ENCODE measurements at regions not wholly inside any gene's neighbourhood (a gene's known extent, or its start where the extent isn't known, plus 50 kb on each side); places are given as distances from the start of the nearest gene placed in this dataset.

GRCh38 chr11:30120045-30120589, 103.3 kb upstream of the KCNA4 start:
- Histone ChIP-seq H3K27ac (ENCODE audit: low read depth, low read length) (no peak overlapping the region), H3K4me3 (replicated peaks in 1 of 2; ENCODE audit: low read depth in 1 of 2, low read length in 2 of 2) (no peak overlapping the region), H3K9me2 (ENCODE audit: insufficient read depth) (no peaks in the 10 kb centered on the region), H2AFZ (ENCODE audit: low read depth, low read length, poor library complexity, severe bottlenecking) (no peak overlapping the region), H3K4me2 (ENCODE audit: low read length) (no peak overlapping the region), H4K20me1 (ENCODE audit: insufficient read depth) (no peaks in the 10 kb centered on the region), H3K27me3 (ENCODE audit: insufficient read depth, low read length) (no peaks in the 10 kb centered on the region), H3K9me3 (ENCODE audit: control insufficient read depth in 1 of 2, insufficient read depth in 1 of 2, low read depth in 1 of 2, low read length in 2 of 2) (no peaks in the 10 kb centered on the region), H3K4me1 (ENCODE audit: control insufficient read depth in 1 of 2, insufficient read depth in 2 of 2, low read length in 2 of 2) (no peaks in the 10 kb centered on the region), H3K79me2 (ENCODE audit: insufficient read depth, low read length) (no peaks in the 10 kb centered on the region), H3K36me3 (ENCODE audit: control insufficient read depth in 1 of 2, insufficient read depth in 2 of 2, low read length in 2 of 2) (no peaks in the 10 kb centered on the region), H3K9ac (ENCODE audit: low read length) (no peak overlapping the region)
- ChIA-PET CTCF (no interaction called here), POLR2A (no interaction called here), RAD21 (ENCODE audit: low non-redundant PET in 1 of 2, low total read pairs in 2 of 2, uncharacterized antibody in 2 of 2, unreplicated experiment in 2 of 2) (no interaction called here)
- intact Hi-C loops (cut with micrococcal nuclease), result loop anchor here (10.0 kb wide), 1 partner anchor 195 kb away; no protein-coding TSS in a partner anchor
- BruUV-seq (replicated peaks), result no TSS peak
- TF ChIP-seq SRF (IDR thresholded peaks at IDR 0.05; ENCODE audit: low read depth), result no peak
- no peak for TF ChIP-seq REST (IDR thresholded peaks at IDR 0.05; ENCODE audit: low read depth)
- no peak for TF ChIP-seq TCF7L2 (IDR thresholded peaks at IDR 0.05; ENCODE audit: borderline replicate concordance, extremely low read depth, insufficient read depth, insufficient read length)
- TF ChIP-seq EGR1 (IDR thresholded peaks at IDR 0.05; ENCODE audit: low read depth), result no peak
- TF ChIP-seq POLR2A (IDR thresholded peaks at IDR 0.05; ENCODE audit: borderline replicate concordance, extremely low read depth, insufficient read depth, insufficient read length), result no peak
- no peak for TF ChIP-seq CEBPB (IDR thresholded peaks at IDR 0.05; ENCODE audit: low read depth)
- DNase-seq (ENCODE audit: low read depth, low spot score) (no peak), ATAC-seq (no peak)

- no peak overlapping the region for H2AFZ ChIP-seq (ENCODE audit: low read depth, low read length, poor library complexity, severe bottlenecking)
- H3K4me1 ChIP-seq (ENCODE audit: control insufficient read depth in 1 of 2, insufficient read depth in 2 of 2, low read length in 2 of 2), result no peaks in the 10 kb centered on the region
- no peak overlapping the region for H3K9ac ChIP-seq (ENCODE audit: low read length)
- POLR2A ChIA-PET, result no interaction called here
- H4K20me1 ChIP-seq (ENCODE audit: insufficient read depth), result no peaks in the 10 kb centered on the region
- H3K79me2 ChIP-seq (ENCODE audit: insufficient read depth, low read length), result no peaks in the 10 kb centered on the region
- H3K27me3 ChIP-seq (ENCODE audit: insufficient read depth, low read length), result no peaks in the 10 kb centered on the region
- intact Hi-C loops (cut with micrococcal nuclease), result loop anchor here (10.0 kb wide), 1 partner anchor 189 kb away; no protein-coding TSS in a partner anchor
- ATAC-seq (no peak), DNase-seq (ENCODE audit: low read depth, low spot score) (no peak)
- RAD21 ChIA-PET (ENCODE audit: low non-redundant PET in 1 of 2, low total read pairs in 2 of 2, uncharacterized antibody in 2 of 2, unreplicated experiment in 2 of 2), result no interaction called here
- CTCF ChIA-PET, result no interaction called here
- no peaks in the 10 kb centered on the region for H3K9me3 ChIP-seq (ENCODE audit: control insufficient read depth in 1 of 2, insufficient read depth in 1 of 2, low read depth in 1 of 2, low read length in 2 of 2)
- H3K4me3 ChIP-seq (replicated peaks in 1 of 2; ENCODE audit: low read depth in 1 of 2, low read length in 2 of 2), result no peak overlapping the region
- no peaks in the 10 kb centered on the region for H3K36me3 ChIP-seq (ENCODE audit: control insufficient read depth in 1 of 2, insufficient read depth in 2 of 2, low read length in 2 of 2)
- no peaks in the 10 kb centered on the region for H3K9me2 ChIP-seq (ENCODE audit: insufficient read depth)
- BruUV-seq (replicated peaks), result no TSS peak
- no peak overlapping the region for H3K4me2 ChIP-seq (ENCODE audit: low read length)
- TF ChIP-seq MAX (IDR thresholded peaks at IDR 0.05) (no peak), ZBTB33 (IDR thresholded peaks at IDR 0.05; ENCODE audit: extremely low read depth, insufficient replicate concordance, low read length) (no peak), EZH2 (IDR thresholded peaks at IDR 0.05) (no peak), REST (IDR thresholded peaks at IDR 0.05; ENCODE audit: low read depth) (no peak), POLR2AphosphoS5 (IDR thresholded peaks at IDR 0.05; ENCODE audit: low read depth, low read length) (no peak)
- no peak overlapping the region for H3K27ac ChIP-seq (ENCODE audit: low read depth, low read length)
Observed at GRCh38 chr11:30125456-30125855, 105.4 kb upstream of the FSHB start.

Measured in HCT116 (cell line).